ENCODE measurements at regions not wholly inside any gene's neighbourhood (a gene's known extent, or its start where the extent isn't known, plus 50 kb on each side); places are given as distances from the start of the nearest gene placed in this dataset.

GRCh38 chr2:224158061-224158460, 119.0 kb upstream of the SERPINE2 start (continued):
- TF ChIP-seq RELA (IDR thresholded peaks at IDR 0.05; ENCODE audit: borderline replicate concordance, partially characterized antibody) (no peak), BACH1 (IDR thresholded peaks at IDR 0.05; ENCODE audit: borderline replicate concordance) (no peak), EGR1 (IDR thresholded peaks at IDR 0.05; ENCODE audit: borderline replicate concordance in 1 of 2, low read depth in 2 of 2, low read length in 2 of 2) (no peak), POLR2AphosphoS2 (IDR thresholded peaks at IDR 0.05; ENCODE audit: low read depth, low read length) (no peak)

GRCh38 chr2:224157655-224158054, 118.6 kb upstream of the SERPINE2 start:
- Histone ChIP-seq H3K4me3 (no peak overlapping the region), H3K4me2 (ENCODE audit: control insufficient read depth, insufficient read depth) (no peak overlapping the region), H3K9me3 (replicated peaks; ENCODE audit: control insufficient read depth, insufficient read depth, low read length) (no peaks in the 10 kb centered on the region), H3K4me1 (ENCODE audit: control insufficient read depth, insufficient read depth, low read length) (no peaks in the 10 kb centered on the region), H3K79me2 (ENCODE audit: control insufficient read depth, insufficient read depth, low read length) (no peaks in the 10 kb centered on the region), H2AFZ (ENCODE audit: control insufficient read depth, low read depth, low read length) (no peak overlapping the region), H4K20me1 (ENCODE audit: control insufficient read depth, insufficient read depth) (no peaks in the 10 kb centered on the region; the same call in 1 of the 2 replicates), H3K27ac (ENCODE audit: control insufficient read depth, insufficient read depth) (no peak overlapping the region), H3K36me3 (ENCODE audit: control insufficient read depth in 2 of 2, insufficient read depth in 2 of 2, low read length in 1 of 2) (no peaks in the 10 kb centered on the region), H3K27me3 (replicated peaks in 1 of 2; ENCODE audit: control insufficient read depth in 2 of 2, insufficient read depth in 2 of 2, low read length in 1 of 2) (no peaks in the 10 kb centered on the region), H3K9ac (ENCODE audit: control insufficient read depth, insufficient read depth, low read length) (no peak overlapping the region)
- no peak for ATAC-seq
- WGBS (ENCODE audit: insufficient coverage, insufficient replicate concordance, low lambda C conversion rate, missing lambda C conversion rate): 5% methylated on average over 1 of the region's 1 CpG
- no peak for TF ChIP-seq FOXK2 (IDR thresholded peaks at IDR 0.05)
- DNase-seq (ENCODE audit: low read depth, low spot score): no peak
- intact Hi-C loops (cut with micrococcal nuclease; ENCODE audit: unreplicated experiment): no loop called here
- ChIA-PET SMC1A (ENCODE audit: uncharacterized antibody, unreplicated experiment) (no interaction called here), POLR2A (no interaction called here), CTCF (interaction anchor here (1.1 kb wide), 1 partner anchor 11 kb away, joined by 4 read pairs; no protein-coding TSS in a partner anchor), RAD21 (ENCODE audit: unreplicated experiment) (no interaction called here)
- no peak for FAIRE-seq
- in situ Hi-C loops (cut with MboI): no loop called here
- no TSS peak for BruUV-seq (replicated peaks)

GRCh38 chr2:224156436-224156835, 117.3 kb upstream of the SERPINE2 start:
- in situ Hi-C loops (cut with MboI) (no loop called here), intact Hi-C loops (cut with micrococcal nuclease; ENCODE audit: unreplicated experiment) (no loop called here)
- no peak for FAIRE-seq
- Histone ChIP-seq H3K27me3 (replicated peaks in 1 of 2; ENCODE audit: control insufficient read depth in 2 of 2, insufficient read depth in 2 of 2, low read length in 1 of 2) (no peaks in the 10 kb centered on the region), H2AFZ (ENCODE audit: control insufficient read depth, low read depth, low read length) (no peak overlapping the region), H3K9me3 (replicated peaks; ENCODE audit: control insufficient read depth, insufficient read depth, low read length) (no peaks in the 10 kb centered on the region), H3K27ac (ENCODE audit: control insufficient read depth, insufficient read depth) (no peak overlapping the region), H3K36me3 (ENCODE audit: control insufficient read depth in 2 of 2, insufficient read depth in 2 of 2, low read length in 1 of 2) (no peaks in the 10 kb centered on the region), H3K4me2 (ENCODE audit: control insufficient read depth, insufficient read depth) (no peak overlapping the region), H3K4me1 (ENCODE audit: control insufficient read depth, insufficient read depth, low read length) (no peaks in the 10 kb centered on the region), H3K79me2 (ENCODE audit: control insufficient read depth, insufficient read depth, low read length) (no peaks in the 10 kb centered on the region), H3K9ac (ENCODE audit: control insufficient read depth, insufficient read depth, low read length) (no peak overlapping the region), H3K4me3 (no peak overlapping the region), H4K20me1 (ENCODE audit: control insufficient read depth, insufficient read depth) (no peaks in the 10 kb centered on the region; the same call in 1 of the 2 replicates)
- RAD21 ChIA-PET (ENCODE audit: unreplicated experiment): no interaction called here
- POLR2A ChIA-PET: no interaction called here
- CTCF ChIA-PET: interaction anchor here (1.1 kb wide), 1 partner anchor 9 kb away, joined by 4 read pairs; no protein-coding TSS in a partner anchor
- 30% methylated on average over 4 of the region's 4 CpGs for WGBS (ENCODE audit: insufficient coverage, insufficient replicate concordance, low lambda C conversion rate, missing lambda C conversion rate)
- BruUV-seq (replicated peaks): no TSS peak
- SMC1A ChIA-PET (ENCODE audit: uncharacterized antibody, unreplicated experiment): no interaction called here
- ATAC-seq: no peak
- no peak for DNase-seq (ENCODE audit: low read depth, low spot score)
- no peak for TF ChIP-seq RELB (IDR thresholded peaks at IDR 0.05; ENCODE audit: low read depth)
- no peak for TF ChIP-seq NR2F1 (conservative IDR thresholded peaks at IDR 0.05)
- TF ChIP-seq RBBP5 (conservative IDR thresholded peaks at IDR 0.05): no peak
- TF ChIP-seq BCL11A (IDR thresholded peaks at IDR 0.05; ENCODE audit: low read depth, low read length): no peak
- no peak for TF ChIP-seq STAT3 (IDR thresholded peaks at IDR 0.05; ENCODE audit: low read depth, low read length)
- TF ChIP-seq MTA3 (IDR thresholded peaks at IDR 0.05; ENCODE audit: borderline replicate concordance, low read length): no peak
- no peak for TF ChIP-seq CEBPB (IDR thresholded peaks at IDR 0.05; ENCODE audit: borderline replicate concordance in 1 of 2, low read depth in 2 of 2, low read length in 2 of 2)
- TF ChIP-seq SIN3A (IDR thresholded peaks at IDR 0.05; ENCODE audit: low read depth, low read length): no peak
- no peak for TF ChIP-seq SREBF1 (IDR thresholded peaks at IDR 0.05; ENCODE audit: low read length)

Measured in GM12878 (cell line).